ENCODE measurements at regions not wholly inside any gene's neighbourhood (a gene's known extent, or its start where the extent isn't known, plus 50 kb on each side); places are given as distances from the start of the nearest gene placed in this dataset.

DNA sequence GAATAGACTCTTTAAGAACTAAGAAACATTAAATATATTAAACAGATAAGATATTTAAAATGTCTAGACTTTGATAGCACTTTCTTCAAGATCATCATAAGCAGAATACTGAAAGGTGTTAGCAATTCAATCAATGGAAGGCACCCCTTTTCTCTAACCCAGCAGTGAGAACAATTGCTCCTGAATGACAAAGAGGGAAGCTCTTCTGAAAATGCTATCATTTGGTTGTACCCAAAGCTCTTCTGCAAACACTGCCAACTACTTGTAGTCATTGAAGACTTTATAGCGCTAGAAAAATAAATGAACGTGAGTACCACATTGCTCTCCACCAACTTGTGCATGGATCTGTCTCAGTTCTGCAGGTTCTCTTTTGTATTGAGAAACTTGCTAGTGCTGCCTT is 62.2 kb upstream of the LMO3 start:
- DNase-seq: peak; percentile 45

DNA sequence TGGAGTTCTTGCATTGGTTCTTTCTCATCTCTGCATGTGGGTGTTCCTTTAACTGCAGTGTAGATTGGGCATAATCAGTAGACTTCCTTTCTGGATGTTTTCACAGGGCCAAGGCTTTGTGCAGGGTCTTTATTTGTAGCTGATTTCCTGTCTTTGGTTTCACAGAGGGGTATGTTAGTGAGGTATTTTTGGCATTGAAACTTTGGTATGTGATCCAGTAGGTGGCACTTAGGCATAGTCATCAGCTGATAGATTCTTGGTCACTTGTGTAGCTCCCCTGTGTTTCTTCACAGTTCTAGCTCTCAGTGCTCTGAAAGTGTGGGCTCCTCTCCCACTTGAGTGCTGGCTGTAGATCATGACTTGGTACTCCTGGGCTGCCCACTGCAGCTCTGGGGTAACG is 52.7 kb upstream of the LMO3 start:
- DNase-seq: no peak
